A549 (cell line): ENCODE measurements at regions not wholly inside any gene's neighbourhood (a gene's known extent, or its start where the extent isn't known, plus 50 kb on each side); places are given as distances from the start of the nearest gene placed in this dataset.

Source experiments
- ATAC-seq, 2 experiments: fragments of 200-7000 bp in 1 of 2; fragments of >200 bp in 1 of 2; cut with Nextera tagmentation in 1 of 2; cut with Tn5 transposase in 1 of 2; 3 replicates each; pipeline versions ENCODE4 v1.8.0 to v1.9.1; 2018 to 2020; ENCODE audit warnings: mild to moderate bottlenecking in 1 of 2, moderate library complexity in 1 of 2
- CTCF ChIA-PET: fragments of 300-600 bp; sonication (Branson Sonifier 250); formaldehyde crosslinking; extraction: SDS; loops from one replicate; lab custom pipeline; 2021; ENCODE audit warnings: antibody characterized with exemption, inconsistent platforms; lab: Yijun Ruan, JAX
- POLR2A ChIA-PET: fragments of 350-600 bp; formaldehyde crosslinking; extraction: SDS; loops from one replicate; lab custom pipeline; 2021; ENCODE audit warnings: antibody characterized with exemption, inconsistent platforms; lab: Yijun Ruan, JAX
- DNase-seq, 2 experiments: peaks; one replicate each; pipeline versions ENCODE4 v3.0.0 to v3.0.0-alpha.2; 2011 to 2016; ENCODE audit warnings: low read depth in 1 of 2, low spot score in 1 of 2
- FAIRE-seq: peaks from 2 replicates; lab custom pipeline; 2011; peaks lifted over from hg19 to GRCh38; lab: Jason Lieb, UNC
- H3K27ac ChIP-seq, 2 experiments: fragments of >200 bp; sonication (Bioruptor Twin); formaldehyde crosslinking; 3 replicates each; pipeline ENCODE4 v1.5.1; 2016 to 2017
- H3K4me1 ChIP-seq: fragments of >200 bp; sonication (Bioruptor Twin); formaldehyde crosslinking; 3 replicates; pipeline ENCODE4 v1.6.1; 2016
- H3K4me2 ChIP-seq: fragments of >200 bp; sonication (Bioruptor Twin); formaldehyde crosslinking; 3 replicates; pipeline ENCODE4 v1.6.1; 2016
- H3K4me3 ChIP-seq: fragments of >200 bp; sonication (Bioruptor Twin); formaldehyde crosslinking; 3 replicates; pipeline ENCODE4 v1.5.1; 2016
- H3K9me3 ChIP-seq: fragments of >200 bp; sonication (Bioruptor Twin); formaldehyde crosslinking; 3 replicates; pipeline ENCODE4 v1.6.1; 2016
- ATOH8 ChIP-seq: fragments of 250-450 bp; sonication (Bioruptor Pico); IDR thresholded peaks from 2 replicates; pipeline ENCODE4 v1.5.0; 2020; ENCODE audit warnings: low read depth, mild to moderate bottlenecking, moderate library complexity
- BCL3 ChIP-seq: fragments of >200 bp; sonication (Bioruptor Twin); formaldehyde crosslinking; IDR thresholded peaks from 3 replicates; pipeline ENCODE4 v1.6.1; 2016
- CBX2 ChIP-seq: fragments of 200-600 bp; sonication (generic); IDR thresholded peaks from 2 replicates; pipeline ENCODE4 v1.6.1; 2016; ENCODE audit warnings: low read depth, mild to moderate bottlenecking, borderline replicate concordance
- CBX8 ChIP-seq: fragments of 200-600 bp; sonication (generic); IDR thresholded peaks from 2 replicates; pipeline ENCODE4 v1.6.1; 2016
- CHD2 ChIP-seq: fragments of 150-350 bp; IDR thresholded peaks from 2 replicates; pipeline ENCODE4 v1.6.1; 2014; ENCODE audit warnings: low read length; ENCODE audit not compliant: partially characterized antibody
- CHD4 ChIP-seq: fragments of 200-600 bp; sonication (generic); IDR thresholded peaks from 2 replicates; pipeline ENCODE4 v1.6.1; 2016; ENCODE audit warnings: antibody characterized with exemption, mild to moderate bottlenecking, borderline replicate concordance
- CTCF ChIP-seq: fragments of >200 bp; sonication (Bioruptor Twin); formaldehyde crosslinking; IDR thresholded peaks from 3 replicates; pipeline ENCODE4 v1.5.1; 2016
- EHF ChIP-seq: fragments of 250-450 bp; sonication (Bioruptor Pico); IDR thresholded peaks from 2 replicates; pipeline ENCODE4 v1.5.0; 2020; ENCODE audit warnings: mild to moderate bottlenecking
- EHMT2 ChIP-seq: fragments of 200-600 bp; sonication (generic); IDR thresholded peaks from 2 replicates; pipeline ENCODE4 v1.6.1; 2016; ENCODE audit warnings: antibody characterized with exemption, low read depth, mild to moderate bottlenecking, moderate library complexity
- FOSB ChIP-seq: fragments of 250-450 bp; sonication (Bioruptor Pico); IDR thresholded peaks from 2 replicates; pipeline ENCODE4 v1.5.0; 2020; ENCODE audit warnings: mild to moderate bottlenecking, moderate library complexity
- FOSL2 ChIP-seq, 2 experiments: fragments of 450-650 bp in 1 of 2; fragments of >200 bp in 1 of 2; sonication (Bioruptor Twin) in 1 of 2; formaldehyde crosslinking; IDR thresholded peaks; 2 replicates each; pipeline versions ENCODE4 v1.5.0 to v1.6.1; 2016 to 2020; ENCODE audit warnings: mild to moderate bottlenecking in 1 of 2, moderate library complexity in 1 of 2
- HOXB13 ChIP-seq: fragments of 250-450 bp; sonication (Bioruptor Pico); IDR thresholded peaks from 2 replicates; pipeline ENCODE4 v1.5.0; 2020; ENCODE audit warnings: low read depth, mild to moderate bottlenecking, moderate library complexity
- MAFK ChIP-seq: fragments of 450-650 bp; IDR thresholded peaks from 2 replicates; pipeline ENCODE4 v1.6.1; 2014; ENCODE audit not compliant: partially characterized antibody
- MYC ChIP-seq: IDR thresholded peaks from 2 replicates; pipeline ENCODE4 v1.6.1; 2012; ENCODE audit warnings: mild to moderate bottlenecking, inconsistent platforms, low read length, improper control_type of control experiment, borderline replicate concordance
- NFE2L2 ChIP-seq: fragments of 150-350 bp; conservative IDR thresholded peaks from 2 replicates; pipeline ENCODE4 v1.6.1; 2014; ENCODE audit warnings: low read length
- NPAS2 ChIP-seq: fragments of 250-450 bp; sonication (Bioruptor Pico); IDR thresholded peaks from 2 replicates; pipeline ENCODE4 v1.8.0; 2022; ENCODE audit warnings: mild to moderate bottlenecking, moderate library complexity, borderline replicate concordance
- PBX3 ChIP-seq: IDR thresholded peaks from 2 replicates; pipeline ENCODE4 v1.6.1; 2012
- PHF8 ChIP-seq: fragments of 200-600 bp; sonication (generic); IDR thresholded peaks from 2 replicates; pipeline ENCODE4 v1.6.1; 2016; ENCODE audit warnings: low read depth, mild to moderate bottlenecking, antibody characterized with exemption, moderate library complexity, borderline replicate concordance
- POLR2AphosphoS2 ChIP-seq: conservative IDR thresholded peaks from 2 replicates; pipeline ENCODE4 v1.6.1; 2012; ENCODE audit warnings: low read length, improper control_type of control experiment, inconsistent platforms
- RARB ChIP-seq: fragments of 250-450 bp; sonication (Bioruptor Pico); IDR thresholded peaks from 2 replicates; pipeline ENCODE4 v1.8.0; 2021; ENCODE audit warnings: mild to moderate bottlenecking, moderate library complexity
- RNF2 ChIP-seq: fragments of 200-600 bp; sonication (generic); IDR thresholded peaks from 2 replicates; pipeline ENCODE4 v1.6.1; 2016; ENCODE audit warnings: low read depth, mild to moderate bottlenecking, antibody characterized with exemption, moderate library complexity, borderline replicate concordance
- SMC3 ChIP-seq: fragments of >200 bp; sonication (Bioruptor Twin); formaldehyde crosslinking; IDR thresholded peaks from 3 replicates; pipeline ENCODE4 v1.6.1; 2018; ENCODE audit warnings: inconsistent platforms
- TP53 ChIP-seq: fragments of 250-450 bp; sonication (Bioruptor Pico); IDR thresholded peaks from 2 replicates; pipeline ENCODE4 v1.5.0; 2021; ENCODE audit warnings: mild to moderate bottlenecking, moderate library complexity
- ZFP36 ChIP-seq: fragments of 450-650 bp; IDR thresholded peaks from 2 replicates; pipeline ENCODE4 v1.6.1; 2014; ENCODE audit warnings: borderline replicate concordance; ENCODE audit not compliant: partially characterized antibody
- ZNF302 ChIP-seq: fragments of 250-450 bp; sonication (Bioruptor Pico); IDR thresholded peaks from 2 replicates; pipeline ENCODE4 v1.9.0; 2021; ENCODE audit warnings: inconsistent platforms, mild to moderate bottlenecking, moderate library complexity
- ZSCAN20 ChIP-seq: fragments of 250-450 bp; sonication (Bioruptor Pico); IDR thresholded peaks from 2 replicates; pipeline ENCODE4 v1.8.0; 2022; ENCODE audit warnings: mild to moderate bottlenecking, moderate library complexity
- WGBS: methylation state at CpG from one replicate; pipeline ENCODE4 v1.1.6; 2017; ENCODE audit errors: missing lambda C conversion rate; 5-methylcytosine and 5-hydroxymethylcytosine counted together

GRCh38 chr4:119752936-119753335, 124.3 kb upstream of the PDE5A start:
- POLR2A ChIA-PET = no interaction called here
- WGBS = 48% methylated on average over 2 of the region's 2 CpGs

GRCh38 chr4:119750771-119751170, 122.2 kb upstream of the PDE5A start:
- CTCF ChIA-PET = no interaction called here

More at GRCh38 chr4:119752936-119753335, 124.3 kb upstream of the PDE5A start:
- Histone ChIP-seq H3K4me3 (no peak overlapping the region), H3K9me3 (no peaks in the 10 kb centered on the region), H3K27ac (no peak overlapping the region), H3K4me2 (no peak overlapping the region), H3K4me1 (no peaks in the 10 kb centered on the region)
- ATAC-seq = no peak
- CTCF ChIA-PET = no interaction called here
- FAIRE-seq = no peak
- TF ChIP-seq ATOH8 (no peak), MYC (no peak), EHF (CRISPR knock-in tag) (no peak), CBX8 (no peak), SMC3 (no peak), ZSCAN20 (CRISPR knock-in tag) (no peak), FOSL2 (IDR thresholded peaks at IDR 0.05) (no peak), FOSL2 (CRISPR knock-in tag; IDR thresholded peaks at IDR 0.05) (no peak), CBX2 (no peak), NFE2L2 (no peak), ZNF302 (CRISPR knock-in tag) (no peak), CHD2 (no peak), CTCF (no peak), RARB (CRISPR knock-in tag) (no peak)
- TF ChIP-seq, all 56 proteins: peak for 0
- no peak for DNase-seq

GRCh38 chr4:119750048-119750447, 121.4 kb upstream of the PDE5A start:
- CTCF ChIA-PET = no interaction called here
- no peak for ATAC-seq
- no peaks in the 10 kb centered on the region for H3K4me1 ChIP-seq
- TF ChIP-seq CHD2 (no peak), ZFP36 (no peak), PBX3 (no peak), HOXB13 (no peak), CBX2 (no peak), FOSB (CRISPR knock-in tag) (no peak), CHD4 (no peak), BCL3 (no peak), PHF8 (no peak), EHF (CRISPR knock-in tag) (no peak), NPAS2 (CRISPR knock-in tag) (no peak), EHMT2 (no peak), ZSCAN20 (CRISPR knock-in tag) (no peak)
- H3K4me2 ChIP-seq = no peak overlapping the region
- no peak for DNase-seq
- H3K4me3 ChIP-seq = no peak overlapping the region
- no peaks in the 10 kb centered on the region for H3K9me3 ChIP-seq
- no peak overlapping the region for H3K27ac ChIP-seq
- POLR2A ChIA-PET = no interaction called here
- FAIRE-seq = no peak

More at GRCh38 chr4:119750771-119751170, 122.2 kb upstream of the PDE5A start:
- 57% methylated on average over 1 of the region's 1 CpG for WGBS
- FAIRE-seq = no peak
- no peak for ATAC-seq
- POLR2A ChIA-PET = no interaction called here
- TF ChIP-seq TP53 (CRISPR knock-in tag) (no peak), RNF2 (no peak), NFE2L2 (no peak), POLR2AphosphoS2 (no peak), MAFK (no peak)
- Histone ChIP-seq H3K4me3 (no peak overlapping the region), H3K9me3 (no peaks in the 10 kb centered on the region), H3K4me1 (no peaks in the 10 kb centered on the region), H3K27ac (no peak overlapping the region), H3K4me2 (no peak overlapping the region)
- no peak for DNase-seq
